GM21825 (cell line): ENCODE measurements at regions not wholly inside any gene's neighbourhood (a gene's known extent, or its start where the extent isn't known, plus 50 kb on each side); places are given as distances from the start of the nearest gene placed in this dataset.
"Not testable (repeated sequence)": the region's sequence is repeated elsewhere in the genome, so short reads cannot be mapped to it uniquely, and the experiment has no call there.

ENCODE experiments used
- ATAC-seq: cut with Tn5 transposase; IDR thresholded peaks from one replicate; pipeline ENCODE4 v1.9.1; 2021; ENCODE audit warnings: mild to moderate bottlenecking, moderate library complexity; ENCODE audit not compliant: unreplicated experiment

DNA sequence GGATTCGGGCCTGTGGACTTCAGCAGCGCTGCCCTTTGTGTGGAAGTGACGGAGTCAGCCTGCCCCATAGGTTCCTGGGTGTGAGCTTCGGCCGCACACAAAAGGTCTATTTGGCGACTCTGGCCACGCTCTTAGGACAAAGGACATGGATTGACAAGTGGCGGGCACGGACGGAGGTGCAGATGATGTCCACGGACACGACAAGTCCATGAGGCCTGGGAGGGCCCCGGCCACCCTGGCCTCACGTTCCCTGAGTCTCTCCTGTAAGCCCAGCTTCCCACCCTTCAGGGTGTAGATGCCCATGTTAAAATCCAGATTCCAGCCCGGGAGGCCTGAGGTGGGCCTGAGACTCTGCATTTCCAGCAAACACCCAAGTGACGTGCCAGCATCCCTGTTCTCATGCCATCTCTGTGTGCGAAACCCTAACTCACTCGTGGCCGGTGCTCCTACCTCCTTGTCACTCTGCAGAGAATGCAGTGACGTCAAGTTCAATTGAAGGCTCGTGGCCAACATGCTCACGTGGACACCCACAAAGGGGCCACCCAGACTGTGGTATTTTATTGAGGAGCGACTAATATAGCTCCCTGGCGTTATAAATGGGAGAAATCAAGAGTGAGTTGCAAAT lies 111.7 kb downstream of the RTP5 start:
- no peak for ATAC-seq

- ATAC-seq, result no peak
Measured at GRCh38 chr2:241982706-241983570, 113.4 kb downstream of the RTP5 start.

DNA sequence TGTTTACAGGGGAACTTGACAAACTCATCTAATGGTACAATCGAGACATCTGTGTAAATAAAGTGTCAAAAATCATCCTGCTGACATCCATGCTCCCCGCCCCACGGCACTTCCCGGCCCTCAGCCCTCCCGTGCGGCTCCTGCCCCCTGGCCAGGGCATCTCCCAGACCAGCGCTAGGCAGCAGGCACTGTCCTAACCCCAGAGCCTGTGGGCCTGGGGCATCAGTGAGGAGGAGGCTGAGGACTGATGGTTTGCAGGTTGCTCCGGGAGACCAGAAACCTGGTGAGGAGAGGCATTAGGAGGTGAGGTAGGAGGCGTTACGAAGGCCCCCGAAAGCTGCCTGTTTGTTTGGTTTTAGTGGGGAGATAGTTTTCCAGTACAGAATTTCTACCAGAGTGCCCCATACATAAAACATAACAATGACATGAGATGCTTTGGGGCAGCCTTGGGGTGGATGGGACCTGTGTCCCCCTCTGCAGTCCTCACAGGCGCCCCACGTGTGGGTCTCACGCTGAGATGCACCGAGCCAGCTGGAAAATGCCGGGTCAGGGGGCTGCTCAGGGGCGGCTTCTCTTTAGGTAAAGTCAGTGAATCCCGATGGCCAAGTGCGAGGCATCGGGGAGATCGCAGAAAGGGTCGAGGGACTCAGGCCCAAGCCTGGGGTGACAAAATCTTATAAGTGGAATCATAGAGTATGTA lies 114.2 kb downstream of the RTP5 start:
- no peak for ATAC-seq

DNA sequence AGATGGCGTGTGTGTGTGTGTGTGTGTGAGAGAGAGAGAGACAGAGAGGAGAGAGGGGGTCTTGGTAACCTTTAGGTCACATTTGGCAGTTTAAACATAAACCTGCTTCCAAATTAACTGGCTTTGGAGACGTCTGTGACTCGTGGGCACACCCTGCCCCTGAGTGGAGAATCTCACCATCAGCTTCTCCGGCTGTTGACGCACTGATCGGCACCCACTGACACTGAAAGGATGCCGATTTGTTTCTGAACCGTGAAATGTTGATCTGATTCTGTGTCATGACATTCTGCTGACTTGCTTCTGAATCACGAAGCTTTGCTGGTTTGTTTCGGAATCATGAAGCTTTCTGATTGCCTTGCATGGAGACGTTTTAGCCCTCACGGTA lies 114.7 kb downstream of the RTP5 start:
- no peak for ATAC-seq

DNA sequence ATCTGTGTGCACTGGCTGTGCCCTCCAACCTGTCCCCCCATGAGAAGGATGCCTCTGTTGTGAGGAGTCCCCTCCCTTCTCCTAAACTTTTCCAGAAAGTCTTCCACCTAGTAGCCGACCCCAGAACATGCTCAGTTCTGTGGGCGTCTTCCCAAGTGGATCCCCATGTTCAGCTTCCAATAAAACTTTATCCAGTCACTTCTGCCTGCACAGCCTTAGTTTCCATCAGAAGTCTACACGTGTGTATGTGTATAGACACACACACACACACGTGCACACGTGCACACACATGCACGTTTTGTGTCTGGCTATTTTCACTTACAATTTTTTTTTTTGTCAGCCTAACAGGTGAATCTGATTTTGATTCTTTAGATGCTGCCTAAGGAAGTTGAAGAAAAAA lies 115.1 kb downstream of the RTP5 start:
- no peak for ATAC-seq

GRCh38 chr2:241985161-241985985 lies 115.8 kb downstream of the RTP5 start:
- not testable (repeated sequence) for ATAC-seq

DNA sequence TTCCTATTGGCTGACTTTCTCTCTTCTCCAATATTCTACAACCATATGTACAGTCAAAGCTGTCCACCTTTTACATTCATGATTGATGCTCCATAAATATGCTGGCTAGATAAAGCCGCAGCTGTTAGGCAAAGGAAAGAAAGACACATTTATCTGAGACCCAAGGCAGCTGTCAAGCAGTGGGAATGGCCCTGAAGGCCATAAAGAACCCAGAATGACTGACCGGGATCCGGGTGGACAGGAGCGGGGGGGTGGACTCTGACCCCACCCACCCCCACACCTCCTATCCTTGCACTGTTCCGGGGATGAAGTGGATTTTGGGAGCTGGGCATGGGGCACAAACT lies 116.4 kb downstream of the RTP5 start:
- no peak for ATAC-seq

- no peak for ATAC-seq
Measured at GRCh38 chr2:241986836-241987641, 117.5 kb downstream of the RTP5 start.

GRCh38 chr2:241987726-241988125 lies 118.2 kb downstream of the RTP5 start:
- no peak for ATAC-seq

- ATAC-seq, result no peak
Measured at GRCh38 chr2:241988146-241988545, 118.6 kb downstream of the RTP5 start.

DNA sequence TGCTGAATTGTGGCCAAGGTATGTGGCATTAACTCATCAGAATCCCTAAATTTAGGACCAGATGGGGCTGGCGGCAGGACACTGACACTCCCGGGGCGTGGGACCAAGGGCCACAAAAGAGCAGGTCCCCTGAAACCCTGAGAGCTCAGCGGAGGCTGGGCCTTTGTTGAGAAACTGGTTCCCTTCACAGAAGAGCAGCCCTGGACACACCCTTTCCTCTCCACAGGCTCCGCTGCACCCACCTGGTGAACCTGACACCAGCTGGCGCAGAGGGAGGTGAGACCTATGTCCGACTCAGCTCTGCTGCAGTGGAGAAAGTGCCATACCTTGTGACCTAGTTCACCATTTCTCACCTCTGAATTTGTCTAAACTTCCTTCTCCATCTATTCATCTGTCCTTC lies 119.5 kb downstream of the RTP5 start:
- no peak for ATAC-seq

GRCh38 chr2:241990466-241990865 lies 120.9 kb downstream of the RTP5 start:
- no peak for ATAC-seq

GRCh38 chr2:241991299-241991698 lies 121.8 kb downstream of the RTP5 start:
- ATAC-seq, result no peak

- no peak for ATAC-seq
Measured at GRCh38 chr2:241992753-241993152, 123.2 kb downstream of the RTP5 start.

DNA sequence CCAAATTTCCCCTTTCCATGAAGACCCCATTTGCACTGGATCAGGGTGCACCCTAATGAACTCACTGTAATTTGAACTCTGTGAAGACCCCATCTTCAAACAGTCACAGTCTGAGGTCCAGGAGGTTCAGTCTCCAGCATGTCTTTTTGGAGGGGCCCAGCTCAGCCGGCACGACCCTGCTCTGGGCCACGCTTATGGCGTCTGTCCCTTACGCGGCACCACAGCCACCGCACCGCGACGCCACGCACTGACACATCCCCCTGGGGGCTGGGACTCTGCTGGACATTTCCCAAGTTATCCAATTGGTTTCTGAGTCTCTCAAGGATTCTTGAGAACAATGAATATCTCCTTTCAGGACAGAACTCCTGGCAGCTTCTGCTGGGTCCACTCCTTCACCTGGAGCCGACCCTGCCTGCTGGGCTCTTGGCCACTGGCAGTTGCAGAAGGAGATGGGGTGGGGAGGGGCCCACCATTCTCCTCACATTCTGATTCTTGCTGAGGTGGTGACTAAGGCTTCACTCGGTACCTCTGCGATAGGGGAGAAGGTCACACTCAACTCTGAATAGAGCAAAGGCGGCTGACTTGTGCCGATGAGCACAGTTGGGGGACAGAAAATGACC lies 124.0 kb downstream of the RTP5 start:
- no peak for ATAC-seq

GRCh38 chr2:241994086-241994485 lies 124.6 kb downstream of the RTP5 start:
- no peak for ATAC-seq

- ATAC-seq, result no peak
Measured at GRCh38 chr2:241994556-241995213, 125.2 kb downstream of the RTP5 start.

DNA sequence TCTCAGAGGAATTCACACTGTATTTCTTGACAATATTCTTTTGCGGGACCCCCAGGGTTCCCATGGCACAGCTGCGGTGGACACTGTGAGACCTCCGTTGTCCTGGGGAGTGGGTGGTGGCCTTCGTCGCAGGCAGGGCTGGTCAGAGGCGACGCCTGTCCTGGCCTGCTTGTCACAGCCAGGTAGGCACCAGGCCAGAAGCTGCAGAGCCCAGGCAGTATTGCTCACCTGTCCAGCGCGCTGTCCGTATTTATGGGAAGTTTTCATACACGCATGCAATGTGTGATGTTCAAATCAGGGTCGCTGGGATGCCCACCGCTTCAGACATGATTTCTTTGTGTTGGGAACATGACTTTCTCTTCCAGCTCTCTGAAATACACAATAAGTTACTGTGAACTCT lies 126.6 kb downstream of the RTP5 start:
- ATAC-seq, result no peak

- no peak for ATAC-seq
Measured at GRCh38 chr2:241997017-241997416, 127.5 kb downstream of the RTP5 start.
